GM13976 (cell line): ENCODE measurements at regions not wholly inside any gene's neighbourhood (a gene's known extent, or its start where the extent isn't known, plus 50 kb on each side); places are given as distances from the start of the nearest gene placed in this dataset.

ENCODE experiments used
- DNase-seq: peaks from one replicate; pipeline ENCODE4 v3.0.0; 2012; ENCODE audit warnings: low spot score
- CTCF ChIP-seq: IDR thresholded peaks from 2 replicates; pipeline ENCODE4 v1.5.1; 2012; ENCODE audit warnings: borderline replicate concordance, mild to moderate bottlenecking; ENCODE audit not compliant: insufficient read depth; ENCODE audit errors: extremely low read depth, missing control alignments, control extremely low read depth
- in situ Hi-C: fragments of 300-500 bp; cut with MboI; formaldehyde crosslinking; loops from one replicate; pipeline ENCODE4 v1.12.0; 2022; ENCODE audit warnings: low sequenced_read_pairs, mixed read lengths, inconsistent platforms; ENCODE audit not compliant: unreplicated experiment

DNA sequence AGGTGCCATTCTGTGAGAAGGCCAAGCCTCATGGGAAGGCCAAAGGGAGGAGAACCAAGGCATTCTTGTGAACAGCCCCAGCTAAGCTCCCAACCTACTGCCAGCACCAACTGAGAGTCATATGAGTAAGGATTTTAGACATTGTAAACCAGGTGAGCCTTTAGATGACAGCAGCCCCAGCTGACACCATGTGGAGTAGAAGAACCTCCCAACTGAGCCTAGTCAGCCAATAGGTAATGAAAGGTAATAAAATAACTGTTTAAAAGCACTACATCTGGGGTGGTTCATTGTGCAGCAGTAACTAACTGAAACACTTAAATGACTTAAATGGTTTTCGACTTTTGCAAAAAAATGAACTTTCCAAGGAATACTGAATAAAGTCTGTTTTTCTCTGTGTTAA lies 172.6 kb upstream of the KIF2A start:
- TF ChIP-seq CTCF: no peak
- in situ Hi-C loops: no loop called here
- DNase-seq: no peak

DNA sequence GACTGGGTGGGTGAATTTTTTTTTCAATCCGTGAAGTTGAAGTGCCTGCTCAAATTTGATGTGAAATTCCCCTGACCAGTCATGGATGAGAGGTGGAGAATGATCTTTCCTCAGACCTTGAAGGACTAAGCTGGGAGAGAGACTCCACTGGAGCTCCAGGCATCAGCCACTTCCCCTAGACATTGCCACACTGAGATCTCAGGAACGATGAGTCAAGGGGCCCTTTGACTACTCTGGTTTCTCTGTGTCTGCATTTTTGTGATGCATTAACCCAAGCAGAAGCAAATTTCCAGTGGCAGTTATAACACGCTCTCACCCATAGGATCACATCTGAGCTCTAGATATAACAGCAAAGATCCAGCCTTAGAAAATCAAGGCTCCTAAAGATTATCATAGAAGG lies 171.2 kb upstream of the KIF2A start:
- in situ Hi-C loops: no loop called here
- TF ChIP-seq CTCF: no peak
- DNase-seq: no peak

- no peak for DNase-seq
- no peak for TF ChIP-seq CTCF
- in situ Hi-C loops: no loop called here
These were observed 168.4 kb upstream of the KIF2A start for GRCh38 chr5:62137628-62138027.

- TF ChIP-seq CTCF: no peak
- in situ Hi-C loops: no loop called here
- DNase-seq: no peak
These were observed 167.4 kb upstream of the KIF2A start for GRCh38 chr5:62138607-62139006.

DNA sequence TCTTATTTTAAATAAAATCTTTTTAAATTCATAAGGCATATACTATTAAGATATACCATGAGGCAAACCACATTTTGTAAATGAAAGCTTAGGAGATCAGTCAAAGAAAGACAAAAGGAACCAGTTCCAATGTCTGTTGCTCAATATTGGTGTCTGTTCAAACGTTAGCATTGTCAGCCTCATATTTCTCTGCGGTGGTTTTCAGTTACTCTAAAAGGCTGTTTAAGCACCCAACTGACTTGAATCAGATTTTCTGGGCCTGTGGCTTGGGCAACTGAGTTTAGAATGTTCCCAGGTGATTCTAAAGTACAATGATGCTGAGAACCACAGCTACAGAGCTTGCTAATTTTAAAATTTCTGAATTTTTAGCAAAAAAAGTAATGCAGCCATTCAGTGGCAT lies 166.3 kb upstream of the KIF2A start:
- DNase-seq: no peak
- TF ChIP-seq CTCF: no peak
- in situ Hi-C loops: no loop called here

DNA sequence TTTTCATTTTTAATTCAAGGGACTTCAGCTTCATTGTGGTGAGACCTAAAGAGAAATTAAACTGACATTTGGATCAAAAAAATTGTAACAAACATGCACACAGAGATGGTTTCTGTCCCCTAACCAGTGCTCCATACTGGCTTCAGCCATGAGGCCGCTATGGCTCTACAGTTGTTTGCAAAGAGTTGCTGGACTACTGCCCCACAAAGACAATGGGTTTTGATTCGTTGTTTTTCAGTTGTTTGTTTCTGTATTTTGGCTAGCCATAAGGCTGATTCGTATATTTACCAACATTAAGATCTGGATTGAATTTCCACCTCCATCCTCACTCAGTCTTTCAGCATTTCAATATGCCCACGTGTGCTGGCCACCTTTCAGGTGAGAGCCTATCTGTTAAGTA lies 163.7 kb upstream of the KIF2A start:
- in situ Hi-C loops: no loop called here
- TF ChIP-seq CTCF: no peak
- DNase-seq: no peak
